ENCODE measurements at regions not wholly inside any gene's neighbourhood (a gene's known extent, or its start where the extent isn't known, plus 50 kb on each side); places are given as distances from the start of the nearest gene placed in this dataset.

- TF ChIP-seq CTCF (IDR thresholded peaks at IDR 0.05) (no peak), EP300 (IDR thresholded peaks at IDR 0.05) (no peak)
Observed at GRCh38 chr9:88681434-88681833, 146.5 kb downstream of the NXNL2 start.

Measured in suprapubic skin (tissue), 3 donors.